ENCODE measurements at regions not wholly inside any gene's neighbourhood (a gene's known extent, or its start where the extent isn't known, plus 50 kb on each side); places are given as distances from the start of the nearest gene placed in this dataset.
A peak's percentile ranks its signal among the peaks of the same experiment; 100 is the strongest.

DNA sequence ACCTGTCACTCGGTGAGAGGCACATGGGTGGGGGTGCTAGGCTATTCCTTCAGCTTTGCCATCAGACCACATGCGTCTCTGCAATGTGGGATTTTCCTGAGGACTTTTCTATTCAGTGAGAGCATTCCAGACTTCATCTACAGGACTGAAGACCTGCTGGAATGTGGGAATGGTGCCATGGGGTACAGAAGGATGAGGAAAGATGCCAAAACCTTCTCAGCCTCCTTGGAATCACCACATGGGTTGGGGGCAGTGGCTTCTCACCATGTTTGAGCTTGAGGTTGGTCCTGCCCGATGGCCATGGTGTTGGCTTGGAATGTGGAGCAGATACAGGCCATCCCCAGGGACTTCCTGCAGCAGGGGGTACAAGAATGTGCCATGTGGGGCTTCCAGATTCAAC is 80.9 kb upstream of the KLF13 start:
- DNase-seq = no peak

DNA sequence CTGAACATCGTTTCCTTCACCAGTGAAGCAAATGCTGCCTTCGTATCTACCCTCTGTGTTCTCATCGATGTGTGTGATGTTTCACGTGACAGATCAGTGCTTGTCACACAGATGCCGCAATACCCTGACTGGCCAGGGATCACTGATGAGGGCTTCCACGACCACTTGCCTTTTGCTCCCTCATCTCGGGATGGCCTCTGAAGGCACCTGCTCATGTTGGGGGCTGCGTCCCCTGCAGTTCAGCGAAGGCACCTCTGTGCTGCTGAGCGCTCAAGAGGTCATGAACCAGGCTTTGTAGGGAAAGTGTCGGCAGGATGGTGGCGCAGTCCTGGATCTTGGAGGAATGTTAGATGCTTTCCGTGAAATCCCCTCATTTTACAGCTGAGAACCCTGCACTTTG is 79.2 kb upstream of the KLF13 start:
- no peak for DNase-seq

DNA sequence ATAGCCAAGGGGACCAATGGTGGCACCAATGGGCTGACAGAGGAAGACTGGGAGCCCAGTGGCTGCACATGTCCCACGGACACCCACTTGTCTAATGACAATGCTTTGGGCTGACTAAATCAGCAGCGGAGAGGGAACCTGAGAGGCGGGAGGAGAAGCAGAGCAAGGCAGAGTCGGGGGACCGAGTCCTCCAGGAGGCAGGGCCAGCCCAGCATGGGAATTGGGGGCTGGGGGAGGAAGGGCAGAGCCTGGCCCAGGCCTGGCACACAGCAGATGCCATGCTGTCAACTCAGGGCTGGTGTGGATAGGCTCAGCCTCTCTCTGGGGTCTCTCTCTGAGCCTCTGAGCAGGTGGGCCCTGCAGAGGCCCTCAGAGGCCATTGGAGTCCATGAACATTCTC is 78.4 kb upstream of the KLF13 start:
- DNase-seq = no peak

DNA sequence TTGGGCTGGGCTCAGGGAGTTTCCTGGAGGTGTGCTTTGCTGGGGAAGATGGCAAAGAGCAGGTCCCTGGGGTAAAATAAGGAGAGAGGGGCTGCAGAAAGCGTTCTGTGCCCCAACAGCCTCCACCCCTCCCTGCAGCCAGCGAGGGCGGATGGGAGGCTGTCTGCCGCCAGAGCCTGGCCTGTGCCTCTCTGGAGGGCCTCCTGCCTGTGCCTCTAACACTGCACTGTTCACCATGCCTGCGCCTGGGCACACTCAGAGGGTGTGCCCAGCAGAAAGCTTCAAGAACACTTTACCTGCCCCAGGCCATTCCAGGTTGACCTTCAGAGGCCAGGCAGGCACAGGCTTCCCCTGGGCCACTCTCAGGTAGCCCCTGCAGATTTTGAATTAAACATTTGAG is 77.7 kb upstream of the KLF13 start:
- no peak for DNase-seq

DNA sequence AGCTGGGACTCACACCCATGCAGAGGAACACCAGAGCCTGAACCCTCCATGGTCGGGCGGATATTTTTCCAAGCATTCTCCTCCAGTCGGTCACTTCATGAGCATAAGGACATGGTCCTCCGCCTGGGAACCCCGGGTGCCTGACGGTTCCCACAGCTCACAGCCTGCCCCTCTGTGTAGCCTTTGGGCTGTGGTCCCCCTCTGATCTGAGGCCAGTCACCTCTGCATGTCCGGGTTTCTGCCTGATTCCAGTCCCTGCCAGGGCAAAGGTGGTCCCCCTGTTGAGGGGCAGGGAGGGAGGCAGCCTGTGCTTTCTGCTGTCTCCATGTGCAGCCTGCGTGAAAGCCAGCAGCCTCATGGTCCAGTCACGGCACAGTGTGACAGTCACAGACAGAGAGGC is 76.6 kb upstream of the KLF13 start:
- DNase-seq = no peak

DNA sequence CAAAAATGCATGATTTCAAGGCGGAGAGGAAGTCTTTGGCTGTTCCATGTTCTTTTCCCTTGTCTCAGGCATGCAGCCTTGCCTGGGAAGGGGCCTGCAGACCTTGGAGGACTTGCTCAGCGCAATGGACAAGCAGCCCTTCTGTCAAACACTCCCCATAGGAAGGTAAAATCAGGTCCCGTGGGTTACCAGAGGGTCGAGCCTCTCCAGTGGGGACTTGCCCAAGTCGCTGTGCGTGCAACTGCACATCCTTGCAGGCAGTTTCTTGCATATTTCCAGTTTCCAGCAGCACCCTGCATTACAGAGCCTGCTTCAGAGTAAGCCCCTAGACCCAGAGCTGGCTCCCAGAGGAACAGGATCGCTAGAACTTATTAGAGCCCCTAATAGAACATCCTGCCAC is 75.5 kb upstream of the KLF13 start:
- no peak for DNase-seq

DNA sequence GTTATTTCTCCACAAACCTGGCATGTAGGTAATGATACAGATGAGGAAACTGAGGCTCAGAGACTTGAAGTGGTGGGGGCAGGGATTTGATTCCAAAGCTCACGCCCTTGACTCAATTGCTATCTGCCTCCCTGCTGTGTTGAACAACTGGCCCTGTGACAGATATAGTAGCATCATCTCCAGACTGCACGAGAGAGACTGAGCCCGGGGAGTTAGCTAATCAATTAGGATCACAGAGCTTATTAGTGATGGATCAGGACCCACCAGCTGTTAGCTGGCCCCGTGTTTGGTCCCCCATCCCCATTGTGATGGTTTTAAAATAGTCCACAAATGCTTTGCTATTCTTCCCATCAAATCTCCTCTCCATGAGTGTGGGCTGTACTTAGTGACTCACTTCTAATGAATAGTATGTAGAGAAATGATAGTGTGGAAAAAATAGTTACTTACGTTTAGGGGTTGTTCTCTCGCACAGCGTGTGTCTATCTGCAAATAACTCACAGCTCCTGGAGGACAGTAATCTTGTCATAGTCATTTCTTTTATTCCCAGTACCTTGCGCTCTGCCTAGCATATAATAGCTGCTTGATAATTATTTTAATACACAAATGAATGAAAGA is 74.4 kb upstream of the KLF13 start:
- DNase-seq = no peak

DNA sequence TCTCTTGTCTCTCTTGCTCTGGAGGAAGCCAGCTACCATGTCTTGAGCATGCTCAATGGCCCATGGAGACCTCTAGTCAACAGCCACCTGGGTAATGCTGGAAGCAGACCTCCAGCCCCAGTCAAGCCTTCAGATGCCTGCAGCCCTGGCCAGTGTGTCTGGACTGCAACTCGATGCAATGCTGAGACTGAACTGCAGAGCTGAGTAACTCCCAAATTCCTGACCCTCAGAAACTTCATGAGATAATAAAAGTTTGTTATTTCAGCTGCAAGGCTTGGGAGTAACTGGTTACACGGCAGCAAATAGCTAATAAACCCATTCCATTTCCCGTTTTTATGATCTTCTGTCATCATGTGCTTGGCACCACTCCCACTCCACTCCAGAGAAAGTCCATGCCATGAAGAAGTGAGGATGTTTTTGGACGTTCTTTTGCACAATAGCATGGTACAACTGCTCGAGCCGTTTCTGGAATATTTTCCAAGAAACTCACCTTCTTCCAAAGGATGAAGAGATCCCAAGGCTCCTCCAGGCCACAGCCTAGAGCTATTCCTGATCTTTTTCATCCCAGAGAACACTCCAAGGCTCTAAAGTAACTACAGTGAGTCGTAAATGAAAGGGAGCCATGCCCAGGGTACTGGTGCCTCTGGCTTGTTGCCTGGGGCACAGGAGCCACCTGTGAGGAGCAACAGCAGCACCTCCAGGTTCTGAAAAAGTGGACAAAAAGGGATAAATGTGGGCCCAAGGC is 72.0 kb upstream of the KLF13 start:
- DNase-seq = no peak

DNA sequence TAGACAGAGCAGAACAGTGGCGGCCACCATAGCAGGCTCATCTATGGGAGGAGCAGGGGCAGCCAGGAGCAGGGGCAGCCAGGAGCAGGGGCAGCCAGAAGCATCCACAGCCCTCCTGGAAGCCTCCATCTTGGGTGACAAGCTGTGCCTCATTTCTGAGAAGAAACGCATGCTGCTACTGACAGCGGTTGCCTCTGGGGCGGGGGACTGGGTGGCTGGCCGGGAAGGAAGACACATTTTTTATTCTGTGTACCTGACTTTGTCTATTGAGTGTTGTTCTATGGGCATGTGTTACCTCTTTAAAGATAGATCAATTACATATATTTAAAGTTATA is 71.5 kb upstream of the KLF13 start:
- no peak for DNase-seq

DNA sequence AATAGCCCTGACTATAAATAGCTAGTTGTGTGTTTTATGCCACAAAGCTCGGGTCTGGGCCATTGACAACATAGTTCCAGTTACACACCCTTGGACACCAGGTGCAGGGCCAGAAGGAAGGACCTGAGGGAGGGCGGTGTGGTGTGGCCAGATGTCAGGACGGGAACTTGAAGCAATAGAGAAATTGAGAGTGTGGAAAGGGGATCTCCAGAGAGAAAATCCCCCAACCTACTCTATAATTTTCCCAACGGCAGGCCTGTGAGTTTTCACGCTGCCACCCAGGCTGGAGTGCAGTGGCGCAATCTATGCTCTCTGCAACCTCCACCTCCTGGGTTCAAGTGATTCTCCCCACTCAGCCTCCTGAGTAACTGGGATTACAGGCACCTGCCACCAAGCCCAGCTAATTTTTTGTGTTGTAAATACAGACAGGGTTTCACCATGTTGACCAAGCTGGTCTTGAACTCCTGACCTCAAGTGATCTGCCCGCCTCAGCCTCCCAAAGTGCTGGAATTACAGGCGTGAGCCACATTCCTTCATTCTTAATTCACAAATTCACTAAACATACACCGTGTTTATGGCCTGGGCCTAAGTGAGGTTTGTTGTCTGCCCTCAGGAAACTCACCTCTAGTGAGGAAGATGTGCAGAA is 70.8 kb upstream of the KLF13 start:
- DNase-seq = no peak

DNA sequence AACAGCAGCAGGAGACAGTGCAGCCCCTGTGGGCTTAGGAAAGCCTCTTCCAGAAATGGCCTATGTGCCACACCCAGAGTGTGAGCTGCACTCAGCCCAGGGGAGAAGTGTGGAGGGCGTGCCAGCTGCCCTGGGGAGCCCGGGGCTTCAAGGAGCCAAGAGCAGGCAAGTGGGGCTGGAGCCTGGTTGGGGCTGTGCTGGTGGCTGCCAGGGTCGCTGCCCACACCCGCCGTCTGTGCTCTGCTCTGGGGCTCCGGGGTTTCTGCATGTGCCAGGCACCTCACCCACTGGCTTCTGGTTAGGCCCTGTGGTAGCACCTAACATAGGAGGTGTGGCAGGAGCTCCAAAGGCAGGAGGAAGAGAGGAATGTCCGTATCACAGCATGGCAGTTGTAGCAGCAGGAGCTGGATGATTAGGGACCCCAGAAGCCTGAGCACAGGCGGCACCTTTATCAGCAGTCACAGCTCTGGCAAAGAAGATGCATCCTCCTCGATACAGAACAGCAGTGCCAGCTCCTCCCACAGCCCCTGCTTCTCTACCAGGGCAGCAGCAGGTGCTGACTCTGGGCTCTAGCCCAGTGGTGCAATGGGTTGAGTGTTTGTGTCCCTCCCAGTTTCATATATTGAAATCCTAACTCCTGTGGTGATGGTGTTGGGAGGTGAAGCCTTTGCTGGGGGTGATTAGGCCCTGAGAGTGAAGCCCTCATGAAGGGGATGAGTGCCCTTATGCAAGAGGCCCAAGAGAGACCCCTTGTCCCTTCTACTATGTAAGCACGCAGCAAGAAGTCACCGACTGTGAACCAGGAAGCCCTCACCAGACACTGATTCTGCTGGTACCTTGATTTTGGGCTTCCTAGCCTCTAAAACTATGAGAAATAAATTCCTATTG is 70.0 kb upstream of the KLF13 start:
- DNase-seq = no peak

DNA sequence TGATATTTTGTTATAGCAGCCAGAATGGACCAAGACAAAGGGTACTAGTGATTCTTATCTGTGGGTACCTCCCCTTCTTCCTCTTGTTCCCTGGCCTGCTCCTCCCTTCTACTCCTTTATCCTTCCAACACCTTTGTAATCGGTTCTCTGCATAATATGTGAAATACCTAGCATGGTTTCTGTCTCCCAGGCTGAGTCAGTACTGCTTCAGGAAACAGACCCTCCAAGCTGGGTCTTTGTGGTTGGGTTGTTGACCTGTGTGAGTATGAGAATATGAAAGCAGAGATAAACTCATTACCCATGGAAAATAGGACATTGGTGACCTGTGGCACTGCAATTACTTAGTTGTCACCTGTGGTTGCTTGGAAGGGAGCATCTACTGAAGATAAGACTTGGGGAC is 69.3 kb upstream of the KLF13 start:
- DNase-seq = no peak

DNA sequence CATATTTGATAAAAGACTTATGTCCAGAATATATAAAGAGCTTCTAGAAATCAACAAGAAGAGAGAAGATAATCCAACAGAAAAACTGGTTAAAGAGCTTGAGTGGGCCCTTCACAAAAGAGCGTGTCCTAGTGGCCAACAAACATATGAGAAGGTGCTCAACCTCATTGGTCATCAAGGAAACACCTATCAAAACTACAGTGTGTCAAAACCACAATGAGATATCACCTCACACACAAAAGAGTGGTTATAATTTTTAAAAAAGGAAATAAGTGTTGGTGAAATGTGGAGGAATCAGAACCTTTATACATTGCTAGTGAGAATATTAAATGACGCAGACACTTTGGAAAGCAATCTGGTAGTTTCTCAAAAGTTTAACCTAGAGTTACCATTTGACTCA is 68.4 kb upstream of the KLF13 start:
- no peak for DNase-seq

DNA sequence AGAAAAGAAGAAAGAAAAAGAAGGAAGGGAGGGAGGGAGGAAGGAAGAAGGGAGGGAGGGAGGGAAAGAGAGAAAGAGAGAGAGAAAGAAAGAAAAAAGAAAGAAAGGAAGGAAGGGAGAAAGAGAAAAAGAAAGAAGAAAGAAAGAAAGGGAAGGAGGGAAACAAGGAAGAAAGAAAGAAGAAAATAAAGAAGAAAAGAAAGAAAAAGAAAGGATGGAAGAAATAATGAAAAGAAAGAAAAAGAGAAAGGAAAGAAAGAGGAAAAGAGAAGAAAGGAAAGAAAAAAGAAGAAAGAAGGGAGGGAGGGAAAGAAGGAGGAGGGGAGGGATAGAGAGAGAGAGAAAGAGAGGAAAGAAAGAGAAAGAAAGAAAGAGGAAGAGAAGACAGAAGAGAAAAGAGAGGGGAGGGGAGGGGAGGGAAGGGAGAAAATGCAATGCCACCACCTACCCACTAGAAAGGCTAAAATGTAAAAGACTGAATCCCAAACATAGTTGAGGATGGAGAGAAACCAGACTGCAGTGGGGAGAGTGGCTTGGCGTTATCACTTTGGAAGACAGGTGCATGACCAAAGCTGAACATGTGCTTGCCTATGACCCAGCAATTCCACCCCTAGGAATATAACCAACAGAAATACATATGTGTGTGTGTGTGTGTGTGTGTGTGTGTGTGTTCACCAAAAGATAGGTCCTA is 66.9 kb upstream of the KLF13 start:
- DNase-seq = no peak

DNA sequence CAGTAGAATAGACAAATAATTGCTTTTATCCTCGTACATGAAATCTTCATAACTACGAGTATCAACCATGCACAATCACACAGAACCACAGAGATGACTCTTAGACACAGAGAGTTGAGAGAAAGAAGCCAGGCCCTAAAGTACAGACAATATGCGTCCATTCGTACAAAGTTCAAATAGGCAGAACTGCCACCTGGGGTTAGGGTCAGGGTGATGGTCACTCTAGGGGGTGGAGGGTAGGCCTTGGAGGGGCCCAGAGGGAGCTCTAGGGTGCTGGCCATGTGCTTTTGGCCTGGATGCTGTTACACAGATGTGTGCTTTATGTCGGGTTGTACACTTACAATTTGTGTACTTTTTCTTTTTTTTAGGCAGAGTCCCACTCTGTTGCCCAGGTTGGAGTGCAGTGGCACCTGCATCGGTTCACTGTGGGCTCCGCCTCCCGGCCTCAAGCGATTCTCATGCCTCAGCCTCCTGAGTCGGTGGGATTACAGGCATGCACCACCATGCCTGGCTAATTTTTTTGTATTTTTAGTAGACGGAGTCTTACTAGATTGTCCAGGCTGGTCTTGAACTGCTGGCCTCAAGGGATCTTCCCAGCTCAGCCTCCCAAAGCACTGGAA is 65.9 kb upstream of the KLF13 start:
- DNase-seq = no peak

DNA sequence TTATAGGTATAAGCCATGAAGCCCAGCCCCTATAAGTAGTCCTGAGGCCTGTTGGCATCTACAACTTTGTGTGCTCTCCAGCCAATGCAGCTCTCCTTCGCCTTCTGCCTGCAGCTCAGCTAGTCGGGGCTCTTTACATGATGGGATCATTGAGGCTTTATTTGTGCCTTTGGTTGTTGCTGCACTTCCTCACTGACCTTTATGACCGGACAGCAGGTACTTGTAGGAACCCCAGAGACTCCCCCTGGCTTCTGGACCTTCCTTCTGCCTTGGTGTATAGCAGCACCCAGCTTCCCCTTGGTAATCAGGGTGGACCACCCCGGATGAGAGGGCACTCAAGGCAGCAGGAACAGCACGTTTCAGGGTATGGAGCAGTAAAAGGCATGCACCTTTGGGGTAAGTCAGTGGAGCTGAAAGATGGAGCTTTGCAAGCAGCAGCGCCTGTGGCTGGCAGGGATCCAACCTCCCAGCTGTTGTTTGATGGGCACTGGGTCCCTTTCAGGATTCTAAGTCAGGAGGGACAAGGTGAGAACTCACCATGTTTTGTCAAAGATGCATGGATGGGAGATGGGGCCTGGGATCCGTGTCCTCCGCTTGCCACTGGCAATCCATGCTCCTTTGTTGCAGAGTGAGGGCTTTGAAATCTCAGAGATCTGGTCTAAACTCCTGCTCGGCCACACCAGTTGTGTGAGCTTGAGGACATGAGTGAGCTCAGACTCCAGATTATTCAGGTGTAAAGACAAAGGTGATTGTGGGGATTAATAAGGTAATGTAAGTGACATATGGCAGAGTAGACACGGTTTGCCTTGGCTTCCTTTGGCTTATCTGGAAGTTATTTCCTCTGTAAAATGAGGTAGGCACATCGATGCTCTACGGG is 65.1 kb upstream of the KLF13 start:
- DNase-seq = no peak

DNA sequence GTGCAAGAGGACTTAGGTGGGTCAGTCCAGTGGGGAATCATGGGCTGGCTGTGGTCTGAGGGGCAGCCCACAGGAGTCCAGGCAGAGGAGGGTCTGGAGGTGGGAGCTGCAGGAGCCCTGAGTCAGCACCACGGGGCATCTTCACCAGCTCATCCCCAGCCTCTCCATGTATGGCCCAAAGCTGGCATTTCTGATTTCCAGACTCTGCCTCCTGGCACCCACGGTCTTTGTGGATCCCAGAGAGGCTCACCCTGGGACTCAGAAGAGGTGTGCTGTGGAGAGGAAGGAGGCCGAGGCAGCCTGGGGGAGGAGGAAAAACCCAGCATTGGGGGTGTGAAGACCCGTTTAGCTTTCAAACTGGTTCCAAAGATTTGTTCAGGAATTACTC is 64.5 kb upstream of the KLF13 start:
- DNase-seq = no peak

DNA sequence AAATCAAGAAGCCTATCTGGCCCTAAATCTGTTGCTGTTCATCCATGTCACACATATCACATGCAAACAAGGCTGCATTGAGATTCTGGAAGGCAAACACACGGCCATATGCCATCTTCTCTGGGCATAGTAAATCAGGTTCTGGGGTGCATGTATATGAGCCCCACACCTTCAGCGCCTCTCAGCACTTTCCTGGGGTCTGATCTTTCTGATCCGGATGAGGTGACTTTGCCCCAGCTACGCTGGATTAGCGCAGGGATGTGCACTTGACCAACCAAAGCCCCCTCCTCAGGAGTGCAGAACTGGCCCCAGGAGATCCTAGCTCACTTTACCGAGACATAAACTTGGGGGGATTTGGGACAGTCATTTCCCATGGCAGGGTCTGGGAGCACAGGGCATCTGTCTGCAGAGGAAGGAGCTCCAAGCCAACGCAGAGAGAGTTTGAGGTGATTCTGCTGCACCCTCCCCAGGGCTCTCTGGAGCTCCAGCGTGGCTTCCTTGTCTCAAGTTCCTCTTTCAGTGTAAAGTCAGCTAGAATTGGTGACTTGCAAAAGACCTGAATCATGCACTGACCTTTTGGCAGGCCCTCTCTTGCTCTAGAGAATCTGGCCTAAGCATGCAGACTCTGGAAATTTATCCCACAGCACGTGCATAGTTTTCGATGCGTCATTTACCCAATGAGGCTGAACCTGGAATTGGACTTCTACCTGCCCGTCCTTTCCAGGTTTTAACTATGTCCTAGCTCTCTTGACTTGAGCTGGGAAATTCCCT is 63.5 kb upstream of the KLF13 start:
- no peak for DNase-seq

DNA sequence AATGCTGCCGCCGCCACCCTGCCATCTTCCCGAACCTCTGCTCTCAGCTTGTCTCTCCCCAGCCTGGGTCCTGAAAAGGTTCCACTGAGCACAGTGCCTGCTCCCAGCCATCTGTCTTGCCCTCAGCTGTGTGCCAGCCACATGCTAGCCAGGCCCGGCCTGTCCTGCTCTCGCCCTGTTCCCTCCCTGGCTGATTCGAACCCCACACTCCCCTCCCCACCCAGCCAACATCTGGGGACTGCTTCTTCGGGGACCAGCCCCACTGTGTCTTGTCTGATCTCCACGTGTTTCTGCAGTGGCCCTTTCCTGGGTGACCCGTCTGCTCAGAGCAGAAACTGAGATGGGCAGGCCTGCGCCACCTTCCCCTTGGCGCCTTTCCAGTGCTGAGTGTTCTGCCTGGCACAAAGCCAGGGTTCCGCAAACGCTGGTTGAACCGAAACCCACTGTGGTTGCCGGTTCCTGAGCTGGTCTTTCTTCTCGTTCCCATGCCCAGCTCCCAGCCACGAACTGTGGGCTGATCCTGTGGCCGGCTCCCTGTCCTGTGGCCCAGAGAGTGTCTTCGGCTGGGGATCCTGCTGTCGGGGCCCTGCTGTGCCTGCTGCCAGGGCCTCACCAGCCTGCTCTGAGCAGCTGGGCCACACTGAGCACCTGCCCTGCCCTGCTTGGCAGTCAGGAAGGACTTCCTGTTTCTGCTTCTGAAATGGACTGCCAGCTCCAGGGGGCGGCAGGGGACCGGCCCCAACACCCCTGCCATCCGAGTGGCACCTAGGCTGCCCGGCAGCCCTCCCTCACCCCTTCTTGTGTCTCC is 62.7 kb upstream of the KLF13 start:
- peak; percentile 64 for DNase-seq

DNA sequence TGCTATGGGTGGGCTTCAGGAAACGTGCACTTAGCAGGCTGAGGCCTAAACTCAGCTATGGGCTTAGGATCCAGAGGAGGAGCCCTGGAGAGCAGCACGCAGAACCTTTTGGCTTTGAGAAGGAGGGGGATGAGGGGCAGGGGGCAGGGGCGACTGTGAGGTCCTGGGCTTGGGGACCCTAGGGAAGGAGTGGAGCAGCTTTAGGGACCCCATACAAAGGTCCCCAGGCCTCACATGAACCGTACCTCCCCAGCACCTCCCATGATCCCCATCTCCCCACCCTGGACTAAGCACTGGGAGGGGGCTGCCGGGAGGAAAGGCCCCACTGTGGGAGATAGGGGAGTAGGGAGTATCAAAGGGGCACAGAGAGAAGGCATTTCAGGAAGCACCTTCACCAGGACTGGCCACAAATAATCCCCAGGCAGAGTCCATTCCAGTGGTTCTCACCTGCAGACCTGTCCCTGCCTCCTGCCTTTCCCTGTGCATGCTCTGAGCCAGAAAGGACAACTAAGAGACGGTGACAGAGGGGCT is 62.0 kb upstream of the KLF13 start:
- no peak for DNase-seq

Measured in NCI-H1092 (cell line).